GM21737 (cell line): ENCODE measurements at regions not wholly inside any gene's neighbourhood (a gene's known extent, or its start where the extent isn't known, plus 50 kb on each side); places are given as distances from the start of the nearest gene placed in this dataset.

Source experiments
- ATAC-seq: cut with Tn5 transposase; IDR thresholded peaks from one replicate; pipeline ENCODE4 v1.9.1; 2021; ENCODE audit warnings: mild to moderate bottlenecking, moderate library complexity; ENCODE audit not compliant: unreplicated experiment

- no peak for ATAC-seq
Measured at GRCh38 chr6:74645108-74645849, 560.6 kb downstream of the COL12A1 start.

DNA sequence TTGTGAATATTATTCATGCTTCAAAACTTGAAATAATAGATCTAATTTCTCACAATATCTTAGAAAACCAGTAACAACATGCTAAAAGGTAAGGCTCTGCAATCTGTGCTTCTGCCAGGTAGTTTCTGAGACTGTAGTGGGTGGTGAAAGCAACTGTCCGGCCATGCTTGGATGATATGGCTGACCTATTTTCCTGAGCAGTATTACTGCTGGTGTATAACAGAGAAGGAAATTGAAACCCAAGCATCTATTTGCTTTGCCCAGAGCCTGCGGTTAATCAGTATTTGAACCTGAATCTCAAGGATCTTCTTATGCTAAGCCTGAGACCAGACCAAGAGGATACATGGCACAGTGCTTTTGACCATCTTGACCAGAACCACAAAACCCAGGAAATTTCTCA, 563.8 kb downstream of the COL12A1 start:
- no peak for ATAC-seq

DNA sequence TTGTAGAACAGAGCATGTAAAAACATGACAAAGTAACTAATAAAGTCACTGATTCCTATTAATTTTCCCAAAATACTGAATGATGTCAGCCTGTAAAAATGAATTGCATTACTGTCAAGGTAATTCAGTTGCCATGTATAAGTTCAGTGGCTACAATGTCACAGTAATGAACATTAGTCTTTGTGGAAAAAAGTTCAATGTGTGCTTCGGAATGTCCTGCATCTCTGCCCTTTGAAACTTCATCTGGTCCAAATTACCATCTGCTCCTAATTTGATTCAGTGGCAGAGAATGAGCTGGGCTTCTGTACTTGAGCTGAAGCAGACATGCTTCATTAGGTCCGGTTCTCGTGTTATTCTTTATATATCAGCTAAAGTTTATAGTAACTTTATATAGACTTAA, 567.4 kb downstream of the COL12A1 start:
- no peak for ATAC-seq

GRCh38 chr6:74632196-74632875, 573.5 kb downstream of the COL12A1 start:
- ATAC-seq, result no peak

DNA sequence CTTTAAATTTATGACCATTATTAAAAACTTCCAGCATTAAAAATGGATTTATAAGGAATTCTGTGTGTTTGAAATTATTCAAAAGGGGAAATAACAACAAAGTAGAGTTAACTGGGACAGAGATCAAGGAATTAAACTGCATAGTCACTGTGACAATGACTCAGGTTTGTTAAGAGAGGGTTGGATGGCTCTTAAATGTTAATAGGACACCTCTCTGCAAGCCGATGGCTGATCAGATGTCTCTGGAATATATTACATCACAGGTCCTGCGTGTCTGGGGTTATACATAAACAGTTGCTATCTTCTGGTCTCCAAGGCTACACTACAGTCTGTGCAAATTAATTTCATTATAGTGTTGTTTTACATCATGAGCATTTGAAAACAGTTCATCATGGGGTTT, 574.3 kb downstream of the COL12A1 start:
- no peak for ATAC-seq

- no peak for ATAC-seq
Measured at GRCh38 chr6:74626288-74626687, 579.6 kb downstream of the COL12A1 start.

GRCh38 chr6:74623027-74623426, 582.8 kb downstream of the COL12A1 start:
- no peak for ATAC-seq

- no peak for ATAC-seq
Measured at GRCh38 chr6:74611220-74611619, 594.6 kb downstream of the COL12A1 start.

GRCh38 chr6:74610352-74610751, 595.5 kb downstream of the COL12A1 start:
- ATAC-seq, result no peak

DNA sequence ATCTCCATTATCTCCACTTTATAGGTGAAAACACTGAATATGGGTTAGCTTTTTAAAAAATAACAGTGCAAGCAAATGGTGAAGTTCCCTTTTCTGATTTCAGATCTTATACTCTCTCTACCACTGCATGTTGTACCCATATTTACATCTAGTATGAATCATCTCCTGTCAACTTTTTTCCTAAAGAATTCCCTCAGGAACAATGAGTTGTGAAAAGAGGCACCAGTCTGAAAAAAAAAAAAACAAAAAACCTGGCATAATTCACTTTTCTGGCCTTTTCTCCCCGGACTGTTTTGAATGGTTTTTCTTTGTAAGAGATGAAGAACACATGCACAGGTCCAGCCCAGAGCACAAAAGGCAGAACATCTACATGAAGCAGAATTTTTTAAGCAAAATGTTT, 596.0 kb downstream of the COL12A1 start:
- ATAC-seq, result no peak

DNA sequence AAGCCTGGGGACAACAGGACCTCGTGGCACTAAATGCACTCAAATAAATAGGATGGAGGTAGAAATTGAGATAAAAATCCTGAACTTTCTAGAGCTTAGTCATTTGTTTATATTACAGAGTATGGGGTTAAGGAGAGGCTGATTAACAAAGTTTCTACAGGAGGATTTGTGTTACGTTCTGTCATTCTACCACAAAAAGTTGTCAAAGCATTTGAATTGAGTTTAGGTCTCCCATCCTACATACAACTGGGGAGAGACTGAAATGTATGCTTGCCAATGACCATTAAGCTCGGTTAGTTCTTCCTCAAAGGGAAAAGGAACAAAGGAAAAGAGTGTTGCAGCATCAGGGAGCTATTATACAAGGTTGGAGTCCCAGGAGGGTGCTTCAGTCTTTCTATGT, 597.9 kb downstream of the COL12A1 start:
- no peak for ATAC-seq

- ATAC-seq, result no peak
Measured at GRCh38 chr6:74607468-74607867, 598.4 kb downstream of the COL12A1 start.

DNA sequence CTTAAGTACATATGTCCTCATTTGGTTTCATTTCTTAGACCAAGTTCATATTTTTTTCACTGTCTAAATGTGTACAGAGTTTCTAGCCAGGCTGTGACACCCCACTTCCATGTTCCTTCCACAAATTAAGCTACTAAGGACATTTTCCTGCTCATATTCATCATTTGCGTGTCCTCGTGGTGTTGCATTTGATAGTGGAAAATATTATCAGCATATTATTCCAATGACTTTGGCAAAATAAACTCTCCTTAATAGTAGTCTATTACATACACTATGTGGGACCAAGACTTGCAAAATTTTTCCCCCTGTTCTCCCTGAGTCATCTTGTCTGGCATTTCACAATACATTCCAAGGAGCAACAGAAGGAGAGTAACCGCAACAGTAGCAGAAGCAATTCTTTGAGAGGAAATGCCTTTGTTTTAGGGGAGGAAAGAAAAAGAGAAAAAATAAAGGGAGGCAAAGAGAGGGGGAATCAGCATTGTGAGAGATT, 599.2 kb downstream of the COL12A1 start:
- ATAC-seq, result no peak

DNA sequence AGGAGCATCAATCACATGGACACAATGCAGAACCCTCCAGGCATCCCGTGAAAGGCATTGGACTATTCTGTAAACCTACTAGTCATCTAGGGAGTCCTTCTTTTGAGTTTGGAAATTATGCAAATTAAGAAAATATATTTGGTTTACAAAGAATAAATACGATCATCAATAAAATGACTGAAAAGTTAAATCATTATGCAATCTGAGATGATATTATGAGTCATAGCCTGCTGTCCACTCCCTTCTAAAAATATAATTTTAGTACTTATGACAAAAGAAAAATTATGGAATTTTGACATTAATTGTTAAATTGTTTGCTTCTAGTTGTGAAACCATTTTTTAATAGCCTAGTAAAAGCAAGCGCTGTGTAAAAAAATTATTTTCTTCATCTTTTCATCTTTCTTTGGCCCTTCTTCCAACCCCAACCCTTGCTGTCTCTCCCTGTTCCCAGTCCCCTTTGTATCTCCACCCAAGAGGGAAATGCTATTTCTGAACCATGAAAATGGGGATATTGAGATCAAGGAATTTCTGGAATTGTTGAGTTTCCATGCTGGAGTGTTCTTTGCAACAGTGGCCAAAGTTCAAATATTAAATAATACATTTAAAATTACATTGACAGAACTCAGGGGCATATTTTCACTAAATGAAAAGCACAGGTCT, 599.8 kb downstream of the COL12A1 start:
- ATAC-seq, result no peak

DNA sequence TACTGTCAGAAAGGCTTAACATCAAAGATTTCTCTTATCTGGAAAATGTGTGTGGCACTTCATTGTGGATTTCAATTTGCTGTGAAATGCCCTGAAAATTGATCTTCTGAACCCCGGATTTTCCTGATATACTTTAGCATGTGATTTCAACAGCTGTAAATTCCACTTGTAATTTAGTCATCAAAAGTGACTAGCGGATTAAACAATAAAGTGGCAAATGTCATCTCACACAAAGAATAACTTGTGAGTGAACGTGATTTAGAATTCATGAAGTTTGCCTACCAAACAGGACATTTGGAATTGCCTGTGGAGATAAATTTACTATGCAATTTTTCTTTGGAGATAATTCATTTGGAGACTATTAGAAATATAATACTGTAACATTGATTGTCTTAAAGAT, 601.6 kb downstream of the COL12A1 start:
- no peak for ATAC-seq

DNA sequence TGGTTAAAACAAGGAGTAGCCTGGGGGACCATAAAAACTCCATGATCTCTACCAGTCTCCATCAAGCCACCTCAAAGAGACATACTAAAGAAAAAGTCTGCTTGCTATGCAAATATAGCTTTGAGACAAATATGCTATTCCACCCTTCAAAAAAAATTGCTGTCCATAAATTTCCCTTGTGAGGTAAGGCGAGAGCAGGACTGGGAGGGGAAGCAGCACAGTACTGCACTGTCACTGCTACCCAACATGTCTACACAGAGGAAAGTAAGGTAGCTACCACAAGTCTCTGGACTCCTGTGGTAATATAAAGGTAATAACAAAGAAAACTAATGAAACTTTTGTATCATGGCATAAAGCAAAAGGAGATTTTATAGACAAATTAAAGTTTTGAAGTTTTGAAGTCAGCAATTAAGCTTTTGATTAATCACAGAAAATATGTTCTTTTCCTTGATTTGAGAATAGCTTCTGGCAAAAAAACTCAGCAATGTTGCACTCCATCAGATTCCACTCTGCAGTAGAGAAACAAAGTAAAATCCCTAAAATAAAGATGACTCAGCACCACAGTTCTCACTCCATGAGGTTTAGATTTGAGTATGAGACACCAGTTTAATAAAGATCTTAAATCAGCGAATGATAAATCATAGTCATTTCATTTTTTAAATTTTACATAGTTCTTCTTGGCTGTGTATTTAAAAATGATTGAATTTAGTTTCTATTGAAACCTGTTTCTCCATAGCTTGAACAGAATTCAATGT, 602.4 kb downstream of the COL12A1 start:
- ATAC-seq, result no peak

- no peak for ATAC-seq
Measured at GRCh38 chr6:74602206-74602605, 603.6 kb downstream of the COL12A1 start.

- peak; percentile 92 for ATAC-seq
Measured at GRCh38 chr6:74598462-74599393, 607.1 kb downstream of the COL12A1 start.

GRCh38 chr6:74597840-74598239, 608.0 kb downstream of the COL12A1 start:
- ATAC-seq, result peak; percentile 42

- no peak for ATAC-seq
Measured at GRCh38 chr6:74597266-74597665, 608.6 kb downstream of the COL12A1 start.
